Mesendoderm (in vitro differentiated cells): ENCODE measurements at regions not wholly inside any gene's neighbourhood (a gene's known extent, or its start where the extent isn't known, plus 50 kb on each side); places are given as distances from the start of the nearest gene placed in this dataset.
"Not testable (repeated sequence)": the region's sequence is repeated elsewhere in the genome, so short reads cannot be mapped to it uniquely, and the experiment has no call there.

Source experiments
- DNase-seq: peaks from one replicate; pipeline ENCODE4 v3.0.0; 2013
- H2AK5ac ChIP-seq: 2 replicates; pipeline ENCODE4 v1.6.1; 2013; ENCODE audit warnings: low read length, inconsistent platforms
- H2BK120ac ChIP-seq: 2 replicates; pipeline ENCODE4 v1.6.1; 2013; ENCODE audit warnings: low read depth, mild to moderate bottlenecking, low read length, moderate library complexity, mixed read lengths
- H2BK15ac ChIP-seq: replicated peaks from 2 replicates; pipeline ENCODE4 v1.6.1; 2013; ENCODE audit warnings: low read depth, mild to moderate bottlenecking, moderate library complexity
- H2BK5ac ChIP-seq: 2 replicates; pipeline ENCODE4 v1.6.1; 2013; ENCODE audit warnings: low read length, inconsistent platforms
- H3K18ac ChIP-seq: 2 replicates; pipeline ENCODE4 v1.6.1; 2013; ENCODE audit warnings: mild to moderate bottlenecking, low read length, mixed read lengths
- H3K23ac ChIP-seq: one replicate; pipeline ENCODE4 v1.6.1; 2013; ENCODE audit warnings: low read length
- H3K27ac ChIP-seq: 2 replicates; pipeline ENCODE4 v1.5.1; 2013; ENCODE audit warnings: low read depth, mild to moderate bottlenecking, inconsistent platforms, low read length, moderate library complexity
- H3K27me3 ChIP-seq: 2 replicates; pipeline ENCODE4 v1.6.1; 2013; ENCODE audit warnings: low read length, control low read depth, mild to moderate bottlenecking, inconsistent platforms; ENCODE audit not compliant: insufficient read depth, poor library complexity
- H3K36me3 ChIP-seq: 2 replicates; pipeline ENCODE4 v1.6.1; 2013; ENCODE audit warnings: low read length, inconsistent platforms; ENCODE audit not compliant: control insufficient read depth, insufficient read depth
- H3K4ac ChIP-seq: one replicate; pipeline ENCODE4 v1.6.1; 2013; ENCODE audit warnings: low read depth, mild to moderate bottlenecking, low read length, moderate library complexity
- H3K4me1 ChIP-seq: 2 replicates; pipeline ENCODE4 v1.6.1; 2013; ENCODE audit warnings: low read depth, low read length, inconsistent platforms; ENCODE audit not compliant: control insufficient read depth
- H3K4me2 ChIP-seq: 2 replicates; pipeline ENCODE4 v1.6.1; 2013; ENCODE audit warnings: low read length
- H3K4me3 ChIP-seq: 2 replicates; pipeline ENCODE4 v1.5.1; 2013; ENCODE audit warnings: mild to moderate bottlenecking, low read length
- H3K56ac ChIP-seq: one replicate; pipeline ENCODE4 v1.6.1; 2013; ENCODE audit warnings: low read length
- H3K79me1 ChIP-seq: 2 replicates; pipeline ENCODE4 v1.6.1; 2013; ENCODE audit warnings: low read length, inconsistent platforms
- H3K79me2 ChIP-seq: 2 replicates; pipeline ENCODE4 v1.6.1; 2013; ENCODE audit warnings: mild to moderate bottlenecking, low read length; ENCODE audit not compliant: control insufficient read depth, insufficient read depth
- H3K9ac ChIP-seq: 2 replicates; pipeline ENCODE4 v1.6.1; 2013; ENCODE audit warnings: low read length, inconsistent platforms
- H4K5ac ChIP-seq: one replicate; pipeline ENCODE4 v1.6.1; 2013; ENCODE audit warnings: low read length
- H4K8ac ChIP-seq: one replicate; pipeline ENCODE4 v1.6.1; 2013; ENCODE audit warnings: low read depth, mild to moderate bottlenecking, control low read depth, low read length, moderate library complexity
- WGBS: extraction: QIAGEN DNeasy Blood & Tissue Kit; methylation state at CpG from one replicate; pipeline ENCODE4 v1.1.7; 2013; ENCODE audit warnings: low lambda C conversion rate, missing lambda C conversion rate; ENCODE audit not compliant: insufficient coverage; ENCODE audit errors: extremely low coverage; 5-methylcytosine and 5-hydroxymethylcytosine counted together

DNA sequence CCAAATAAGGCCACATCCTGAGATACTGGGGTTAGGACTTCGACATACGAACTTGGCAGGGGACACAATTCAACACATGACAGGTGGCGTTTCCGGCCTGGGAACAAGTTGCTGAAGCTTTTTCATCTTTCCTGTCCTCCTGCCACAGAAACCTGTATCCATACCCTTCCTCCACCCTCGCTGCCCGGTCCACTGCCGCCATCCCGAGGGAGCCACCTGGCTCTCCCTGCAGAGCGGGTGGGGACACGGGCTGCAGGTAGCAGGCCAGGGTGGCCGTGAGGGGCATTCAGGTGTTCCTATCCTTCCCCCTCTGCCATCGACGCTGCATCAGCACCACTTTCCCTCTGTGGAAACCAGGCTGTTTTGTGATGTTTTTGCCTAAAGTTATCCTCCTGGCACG, 74.4 kb upstream of the TWIST2 start:
- Histone ChIP-seq H2AK5ac (no peak overlapping the region), H3K36me3 (no peaks in the 10 kb centered on the region), H3K79me1 (no peaks in the 10 kb centered on the region), H3K4me2 (no peak overlapping the region), H3K9ac (no peak overlapping the region), H3K79me2 (no peaks in the 10 kb centered on the region), H2BK120ac (no peak overlapping the region), H3K4me3 (no peak overlapping the region), H3K4ac (no peak overlapping the region), H2BK5ac (no peak overlapping the region), H3K18ac (no peak overlapping the region), H3K27ac (no peak overlapping the region), H4K8ac (no peak overlapping the region), H3K27me3 (no peaks in the 10 kb centered on the region), H2BK15ac (no peak overlapping the region), H3K4me1 (no peaks in the 10 kb centered on the region), H3K23ac (no peak overlapping the region), H4K5ac (no peak overlapping the region), H3K56ac (no peak overlapping the region)
- no peak for DNase-seq
- no CpG with 5 or more reads among the region's 14 CpGs for WGBS

DNA sequence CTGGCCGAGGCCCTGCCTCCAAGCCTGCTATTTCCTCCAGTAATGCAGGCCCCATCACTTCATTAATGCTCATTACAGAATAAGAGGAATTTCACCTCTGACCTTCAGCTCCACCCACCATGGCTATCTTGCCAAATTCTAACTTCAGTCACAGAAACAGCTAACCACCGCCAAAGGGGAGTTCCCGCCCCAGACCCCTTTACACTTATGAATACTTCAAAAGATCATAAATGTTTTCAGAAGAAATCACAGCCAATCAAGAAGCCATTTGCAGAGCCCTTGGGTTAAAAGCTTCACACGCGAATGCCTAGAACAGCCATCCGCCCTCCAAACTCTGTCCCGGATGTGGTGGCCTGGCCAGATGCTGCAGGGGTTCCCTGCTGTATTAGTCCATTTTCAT, 73.8 kb upstream of the TWIST2 start:
- Histone ChIP-seq H3K4me3 (no peak overlapping the region), H2BK120ac (no peak overlapping the region), H3K18ac (no peak overlapping the region), H2AK5ac (no peak overlapping the region), H4K8ac (no peak overlapping the region), H3K27ac (no peak overlapping the region), H3K56ac (no peak overlapping the region), H3K23ac (no peak overlapping the region), H3K9ac (no peak overlapping the region), H2BK15ac (no peak overlapping the region), H3K4ac (no peak overlapping the region), H4K5ac (no peak overlapping the region), H3K27me3 (no peaks in the 10 kb centered on the region), H3K36me3 (no peaks in the 10 kb centered on the region), H3K79me1 (no peaks in the 10 kb centered on the region), H3K79me2 (no peaks in the 10 kb centered on the region), H3K4me1 (no peaks in the 10 kb centered on the region), H2BK5ac (no peak overlapping the region), H3K4me2 (no peak overlapping the region)
- DNase-seq, result no peak
- WGBS, result no CpG with 5 or more reads among the region's 7 CpGs

DNA sequence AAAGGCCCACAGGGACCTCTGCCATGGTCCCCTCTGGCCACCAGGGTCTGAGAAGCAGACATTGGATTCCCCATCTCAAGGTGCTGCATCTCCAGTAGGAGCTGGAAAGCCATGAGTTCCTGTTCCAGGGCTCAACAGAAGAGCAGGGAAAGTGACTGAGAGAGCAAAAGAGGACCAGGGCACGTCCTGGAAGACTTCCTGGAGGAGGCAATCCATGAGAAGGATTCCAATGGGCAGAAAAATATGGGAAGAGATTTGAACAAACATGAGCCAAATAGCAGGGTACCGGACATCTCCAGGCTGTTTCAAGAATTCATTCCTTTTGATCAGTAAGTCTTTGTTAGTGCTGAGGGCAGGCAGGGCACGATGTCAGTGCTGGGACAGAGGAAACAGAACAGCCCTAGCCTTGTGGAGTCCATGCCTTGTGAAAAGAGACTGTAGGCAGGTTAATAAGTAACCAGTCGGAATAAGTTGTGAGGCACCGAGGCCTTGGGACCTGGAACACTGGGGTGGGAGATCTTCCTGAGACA, 72.8 kb upstream of the TWIST2 start:
- no peak overlapping the region for H3K4ac ChIP-seq
- no peak overlapping the region for H2BK5ac ChIP-seq

DNA sequence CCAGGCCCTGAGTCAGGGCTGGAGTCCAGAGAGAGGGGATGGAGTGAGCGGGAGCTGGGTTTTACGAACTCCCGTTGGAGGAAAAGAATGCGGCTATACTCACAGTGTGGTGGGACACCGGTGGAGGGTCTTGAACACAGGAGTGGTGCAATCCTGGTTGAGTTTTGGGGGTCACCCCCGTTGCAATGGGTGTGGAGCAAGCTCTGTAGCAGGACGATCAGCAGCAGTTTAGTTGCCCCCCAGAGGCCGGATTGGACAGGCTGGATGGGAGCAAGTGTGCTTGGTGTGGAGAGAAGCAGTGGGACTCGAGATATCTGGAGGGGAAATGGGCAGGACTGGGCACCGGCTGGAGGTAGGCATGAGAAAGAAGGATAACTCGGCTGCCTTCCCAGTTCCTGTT, 72.3 kb upstream of the TWIST2 start:
- Histone ChIP-seq H3K4me3 (no peak overlapping the region), H3K4ac (no peak overlapping the region), H3K4me1 (no peaks in the 10 kb centered on the region), H2AK5ac (no peak overlapping the region), H2BK120ac (no peak overlapping the region), H3K27ac (no peak overlapping the region), H3K4me2 (no peak overlapping the region), H3K36me3 (no peaks in the 10 kb centered on the region), H3K23ac (no peak overlapping the region), H3K18ac (no peak overlapping the region), H3K27me3 (no peaks in the 10 kb centered on the region), H3K56ac (no peak overlapping the region), H3K9ac (no peak overlapping the region), H4K8ac (no peak overlapping the region), H4K5ac (no peak overlapping the region), H3K79me1 (no peaks in the 10 kb centered on the region), H3K79me2 (no peaks in the 10 kb centered on the region), H2BK15ac (no peak overlapping the region), H2BK5ac (no peak overlapping the region)
- no CpG with 5 or more reads among the region's 11 CpGs for WGBS
- DNase-seq, result no peak

More for the DNA sequence above, 72.8 kb upstream of the TWIST2 start:
- Histone ChIP-seq H4K5ac (no peak overlapping the region), H4K8ac (no peak overlapping the region), H3K9ac (no peak overlapping the region), H3K27ac (no peak overlapping the region), H2BK120ac (no peak overlapping the region), H3K4me3 (no peak overlapping the region), H3K23ac (no peak overlapping the region), H3K79me2 (no peaks in the 10 kb centered on the region), H3K18ac (no peak overlapping the region), H2AK5ac (no peak overlapping the region), H3K79me1 (no peaks in the 10 kb centered on the region), H3K27me3 (no peaks in the 10 kb centered on the region), H3K56ac (no peak overlapping the region), H3K4me2 (no peak overlapping the region), H2BK15ac (no peak overlapping the region), H3K4me1 (no peaks in the 10 kb centered on the region), H3K36me3 (no peaks in the 10 kb centered on the region)
- no peak for DNase-seq
- no CpG with 5 or more reads among the region's 5 CpGs for WGBS

DNA sequence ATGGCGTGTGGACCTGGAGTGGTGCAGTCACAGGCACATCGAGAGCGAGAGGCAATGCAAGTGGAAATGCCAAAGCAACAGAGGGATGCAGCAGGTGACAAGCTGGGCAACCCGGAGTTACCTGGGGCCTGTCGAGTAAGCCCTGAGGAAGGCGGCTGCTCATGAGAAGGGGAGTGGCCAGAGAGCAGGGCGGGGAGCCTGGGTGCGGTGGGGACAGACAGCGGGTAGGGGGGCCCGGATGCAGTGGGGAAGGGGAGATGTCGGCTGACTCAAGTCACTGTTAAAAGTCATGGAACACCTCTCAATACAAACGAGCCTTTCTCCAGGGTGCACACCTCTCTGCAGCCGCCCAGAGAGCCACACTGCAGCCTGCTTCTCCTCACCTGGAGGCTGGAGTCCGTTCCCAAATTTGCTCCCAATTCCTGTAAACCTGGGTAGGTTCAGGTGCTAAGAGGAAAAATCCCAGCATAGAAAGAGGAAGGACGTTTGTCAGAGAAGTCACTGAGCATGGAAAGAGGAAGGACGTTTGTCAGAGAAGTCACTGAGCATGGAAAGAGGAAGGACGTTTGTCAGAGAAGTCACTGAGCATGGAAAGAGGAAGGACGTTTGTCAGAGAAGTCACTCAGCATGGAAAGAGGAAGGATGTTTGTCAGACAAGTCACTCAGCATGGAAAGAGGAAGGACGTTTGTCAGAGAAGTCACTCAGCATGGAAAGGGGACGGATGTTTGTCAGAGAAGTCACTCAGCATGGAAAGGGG, 71.7 kb upstream of the TWIST2 start:
- Histone ChIP-seq H3K9ac (no peak overlapping the region), H3K27ac (no peak overlapping the region), H4K5ac (no peak overlapping the region), H3K18ac (no peak overlapping the region), H2BK5ac (no peak overlapping the region), H3K56ac (no peak overlapping the region), H2BK120ac (no peak overlapping the region), H3K4me1 (no peaks in the 10 kb centered on the region), H2BK15ac (no peak overlapping the region), H3K23ac (no peak overlapping the region), H3K4me2 (no peak overlapping the region), H3K4ac (no peak overlapping the region), H3K36me3 (no peaks in the 10 kb centered on the region), H3K27me3 (no peaks in the 10 kb centered on the region), H4K8ac (no peak overlapping the region), H3K79me1 (no peaks in the 10 kb centered on the region), H2AK5ac (no peak overlapping the region), H3K4me3 (no peak overlapping the region), H3K79me2 (no peaks in the 10 kb centered on the region)
- no CpG with 5 or more reads among the region's 20 CpGs for WGBS
- DNase-seq, result no peak

DNA sequence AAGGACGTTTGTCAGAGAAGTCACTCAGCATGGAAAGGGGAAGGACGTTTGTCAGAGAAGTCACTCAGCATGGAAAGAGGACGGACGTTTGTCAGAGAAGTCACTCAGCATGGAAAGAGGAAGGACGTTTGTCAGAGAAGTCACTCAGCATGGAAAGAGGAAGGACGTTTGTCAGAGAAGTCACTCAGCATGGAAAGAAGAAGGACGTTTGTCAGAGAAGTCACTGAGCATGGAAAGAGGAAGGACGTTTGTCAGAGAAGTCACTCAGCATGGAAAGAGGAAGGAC, 71.2 kb upstream of the TWIST2 start:
- not testable (repeated sequence) for H3K4me3 ChIP-seq, H2BK5ac ChIP-seq, H3K56ac ChIP-seq, H3K4ac ChIP-seq, H4K8ac ChIP-seq, H2AK5ac ChIP-seq, H3K36me3 ChIP-seq, H3K9ac ChIP-seq, H3K4me1 ChIP-seq, H3K79me2 ChIP-seq, H3K18ac ChIP-seq, H3K23ac ChIP-seq, H3K79me1 ChIP-seq, H4K5ac ChIP-seq, DNase-seq, H2BK120ac ChIP-seq, H3K4me2 ChIP-seq, H2BK15ac ChIP-seq, H3K27ac ChIP-seq, H3K27me3 ChIP-seq
- no CpG with 5 or more reads among the region's 8 CpGs for WGBS
